ENCODE measurements at regions not wholly inside any gene's neighbourhood (a gene's known extent, or its start where the extent isn't known, plus 50 kb on each side); places are given as distances from the start of the nearest gene placed in this dataset.

GRCh38 chr4:113826421-113826820 lies 64.9 kb upstream of the CAMK2D start (continued):
- TF ChIP-seq POU6F1 (CRISPR knock-in tag; IDR thresholded peaks at IDR 0.05; ENCODE audit: borderline replicate concordance, low read depth), result no peak
- no peak for TF ChIP-seq PPARA (CRISPR knock-in tag; IDR thresholded peaks at IDR 0.05; ENCODE audit: borderline replicate concordance)
- no peak for TF ChIP-seq ZC3H10 (CRISPR knock-in tag; IDR thresholded peaks at IDR 0.05)
- TF ChIP-seq CSRNP3 (CRISPR knock-in tag; IDR thresholded peaks at IDR 0.05), result no peak
- TF ChIP-seq ZFP3 (CRISPR knock-in tag; IDR thresholded peaks at IDR 0.05), result no peak
- no peak for TF ChIP-seq ZFP30 (CRISPR knock-in tag; IDR thresholded peaks at IDR 0.05)
- no peak for TF ChIP-seq CREB5 (CRISPR knock-in tag; IDR thresholded peaks at IDR 0.05; ENCODE audit: low read depth)
- no peak for TF ChIP-seq CSDC2 (CRISPR knock-in tag; IDR thresholded peaks at IDR 0.05)
- TF ChIP-seq ARNTL (CRISPR knock-in tag; IDR thresholded peaks at IDR 0.05; ENCODE audit: borderline replicate concordance, low read depth), result no peak
- TF ChIP-seq GLIS3 (CRISPR knock-in tag; IDR thresholded peaks at IDR 0.05), result no peak
- TF ChIP-seq TCF4 (CRISPR knock-in tag; IDR thresholded peaks at IDR 0.05; ENCODE audit: borderline replicate concordance), result no peak
- no peak for TF ChIP-seq BACH2 (CRISPR knock-in tag; IDR thresholded peaks at IDR 0.05; ENCODE audit: borderline replicate concordance)
- no peak for TF ChIP-seq ZNF70 (CRISPR knock-in tag; IDR thresholded peaks at IDR 0.05)

GRCh38 chr4:113825272-113825671 lies 63.7 kb upstream of the CAMK2D start:
- no peak for TF ChIP-seq PPARA (CRISPR knock-in tag; IDR thresholded peaks at IDR 0.05; ENCODE audit: borderline replicate concordance)
- no peak for TF ChIP-seq ZNF70 (CRISPR knock-in tag; IDR thresholded peaks at IDR 0.05)
- no peak for TF ChIP-seq CREB5 (CRISPR knock-in tag; IDR thresholded peaks at IDR 0.05; ENCODE audit: low read depth)
- TF ChIP-seq OSR1 (CRISPR knock-in tag; IDR thresholded peaks at IDR 0.05), result no peak
- TF ChIP-seq GLIS3 (CRISPR knock-in tag; IDR thresholded peaks at IDR 0.05), result no peak
- no peak for TF ChIP-seq POU6F1 (CRISPR knock-in tag; IDR thresholded peaks at IDR 0.05; ENCODE audit: borderline replicate concordance, low read depth)
- no peak for TF ChIP-seq ZFP30 (CRISPR knock-in tag; IDR thresholded peaks at IDR 0.05)
- TF ChIP-seq ISL1 (CRISPR knock-in tag; IDR thresholded peaks at IDR 0.05), result no peak
- TF ChIP-seq PATZ1 (CRISPR knock-in tag; IDR thresholded peaks at IDR 0.05; ENCODE audit: borderline replicate concordance), result no peak
- TF ChIP-seq TSHZ2 (CRISPR knock-in tag; IDR thresholded peaks at IDR 0.05), result no peak
- no peak for TF ChIP-seq BACH2 (CRISPR knock-in tag; IDR thresholded peaks at IDR 0.05; ENCODE audit: borderline replicate concordance)
- no peak for TF ChIP-seq CSDC2 (CRISPR knock-in tag; IDR thresholded peaks at IDR 0.05)
- TF ChIP-seq SNAI2 (CRISPR knock-in tag; IDR thresholded peaks at IDR 0.05), result no peak
- no peak for TF ChIP-seq ZNF8 (CRISPR knock-in tag; IDR thresholded peaks at IDR 0.05)
- no peak for TF ChIP-seq ZFP3 (CRISPR knock-in tag; IDR thresholded peaks at IDR 0.05)
- no peak for TF ChIP-seq ARNTL (CRISPR knock-in tag; IDR thresholded peaks at IDR 0.05; ENCODE audit: borderline replicate concordance, low read depth)
- no peak for TF ChIP-seq RARB (CRISPR knock-in tag; IDR thresholded peaks at IDR 0.05)
- no peak for TF ChIP-seq CSRNP3 (CRISPR knock-in tag; IDR thresholded peaks at IDR 0.05)
- ATAC-seq, result no peak
